ENCODE measurements at regions not wholly inside any gene's neighbourhood (a gene's known extent, or its start where the extent isn't known, plus 50 kb on each side); places are given as distances from the start of the nearest gene placed in this dataset.

DNA sequence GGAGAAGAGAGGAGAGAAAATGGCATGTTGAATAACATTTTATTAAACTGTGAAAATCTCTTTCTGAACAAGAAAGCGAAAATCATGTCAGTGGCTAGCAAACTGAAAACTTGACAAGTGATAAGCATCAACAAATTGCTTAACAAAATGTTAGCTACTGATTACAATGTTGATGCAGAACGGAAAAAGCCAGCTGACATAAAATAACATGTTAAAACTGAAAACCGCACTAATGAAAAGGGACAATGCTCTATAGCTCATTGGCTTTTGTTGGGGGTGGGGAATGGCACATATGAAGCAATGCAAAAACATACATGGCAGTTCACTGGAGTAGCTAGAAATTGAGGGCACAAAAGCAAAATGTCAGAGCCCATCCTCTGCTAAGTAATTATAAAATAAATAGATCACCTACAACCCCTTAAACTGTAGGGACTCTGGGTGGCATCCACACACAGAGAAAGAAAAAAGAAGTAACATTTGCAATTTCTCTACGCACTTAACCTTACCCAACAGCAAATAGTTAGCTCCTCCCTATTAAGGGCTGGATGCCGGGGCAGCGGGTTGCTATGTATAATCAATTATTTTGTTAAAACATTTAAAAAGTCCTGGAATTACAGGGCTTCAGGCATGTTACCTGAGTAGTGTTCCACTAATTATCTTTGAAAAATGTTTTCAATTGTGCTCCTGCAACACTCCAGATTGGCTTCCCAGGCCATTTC is 129.2 kb upstream of the USP15 start:
- H3K27me3 ChIP-seq (ENCODE audit: control insufficient read depth, insufficient read depth, low read length) = no peaks in the 10 kb centered on the region
- H4K20me1 ChIP-seq (ENCODE audit: control insufficient read depth, extremely low read depth, insufficient read depth, low read length) = no peaks in the 10 kb centered on the region
- H3K4me1 ChIP-seq (ENCODE audit: control insufficient read depth, extremely low read depth, insufficient read depth, low read length) = no peaks in the 10 kb centered on the region
- no peak overlapping the region for H3K4me2 ChIP-seq (ENCODE audit: extremely low read depth, insufficient read depth, low read length)
- TF ChIP-seq CTCF (conservative IDR thresholded peaks at IDR 0.05 in 1 of 2, IDR thresholded peaks at IDR 0.05 in 1 of 2; ENCODE audit: low read depth in 1 of 2, low read length in 2 of 2) = no peak
- no peak for TF ChIP-seq EZH2 (IDR thresholded peaks at IDR 0.05; ENCODE audit: low read length, missing control alignments)
- no peak for DNase-seq (ENCODE audit: low read depth in 2 of 2)
- H3K27ac ChIP-seq (ENCODE audit: insufficient read depth, low read length) = no peak overlapping the region
- H3K36me3 ChIP-seq (ENCODE audit: control insufficient read depth, insufficient read depth, low read length) = no peaks in the 10 kb centered on the region
- no peaks in the 10 kb centered on the region for H3K79me2 ChIP-seq (ENCODE audit: control insufficient read depth, insufficient read depth, low read length)
- no peak overlapping the region for H3K9ac ChIP-seq (ENCODE audit: insufficient read depth, low read length)
- no peak overlapping the region for H2AFZ ChIP-seq (ENCODE audit: low read length)
- H3K4me3 ChIP-seq (replicated peaks in 1 of 4; ENCODE audit: control extremely low read depth in 1 of 4, insufficient read depth in 1 of 4, low read depth in 3 of 4, low read length in 4 of 4) = no peak overlapping the region
- H3K9me3 ChIP-seq (ENCODE audit: control insufficient read depth, insufficient read depth, low read depth, low read length) = no peaks in the 10 kb centered on the region

DNA sequence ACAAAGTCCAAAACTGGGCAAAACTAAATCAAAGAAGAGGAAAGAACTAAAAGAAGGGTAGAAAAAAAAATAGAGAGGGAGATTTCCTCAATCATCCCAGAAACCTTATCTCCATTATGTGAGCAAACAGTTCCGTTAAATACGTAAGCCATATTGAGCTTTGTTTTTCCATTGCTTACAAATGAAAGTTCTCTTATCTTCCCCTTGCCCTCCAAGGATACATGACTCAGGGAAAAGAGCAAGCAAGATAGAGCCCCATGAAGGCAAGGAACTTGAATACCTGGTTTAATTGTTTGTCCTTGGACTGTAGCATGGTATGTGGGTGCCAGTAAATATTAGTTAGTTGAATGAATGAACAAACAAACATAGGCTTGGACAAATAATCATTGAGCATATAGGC is 126.8 kb upstream of the USP15 start:
- H2AFZ ChIP-seq (ENCODE audit: low read length) = no peak overlapping the region

GRCh38 chr12:62135553-62136200 is 124.5 kb upstream of the USP15 start:
- no peak overlapping the region for H3K27ac ChIP-seq (ENCODE audit: insufficient read depth, low read length)
- H2AFZ ChIP-seq (ENCODE audit: low read length) = no peak overlapping the region
- no peak overlapping the region for H3K9ac ChIP-seq (ENCODE audit: insufficient read depth, low read length)
- H3K79me2 ChIP-seq (ENCODE audit: control insufficient read depth, insufficient read depth, low read length) = no peaks in the 10 kb centered on the region
- H3K36me3 ChIP-seq (ENCODE audit: control insufficient read depth, insufficient read depth, low read length) = no peaks in the 10 kb centered on the region
- H3K9me3 ChIP-seq (ENCODE audit: control insufficient read depth, insufficient read depth, low read depth, low read length) = no peaks in the 10 kb centered on the region
- no peaks in the 10 kb centered on the region for H4K20me1 ChIP-seq (ENCODE audit: control insufficient read depth, extremely low read depth, insufficient read depth, low read length)
- no peak for TF ChIP-seq EZH2 (IDR thresholded peaks at IDR 0.05; ENCODE audit: low read length, missing control alignments)
- no peak for TF ChIP-seq CTCF (conservative IDR thresholded peaks at IDR 0.05 in 1 of 2, IDR thresholded peaks at IDR 0.05 in 1 of 2; ENCODE audit: low read depth in 1 of 2, low read length in 2 of 2)
- H3K4me1 ChIP-seq (ENCODE audit: control insufficient read depth, extremely low read depth, insufficient read depth, low read length) = no peaks in the 10 kb centered on the region
- H3K4me2 ChIP-seq (ENCODE audit: extremely low read depth, insufficient read depth, low read length) = no peak overlapping the region
- H3K4me3 ChIP-seq (replicated peaks in 1 of 4; ENCODE audit: control extremely low read depth in 1 of 4, insufficient read depth in 1 of 4, low read depth in 3 of 4, low read length in 4 of 4) = no peak overlapping the region
- no peak for DNase-seq (ENCODE audit: low read depth in 2 of 2)
- no peaks in the 10 kb centered on the region for H3K27me3 ChIP-seq (ENCODE audit: control insufficient read depth, insufficient read depth, low read length)

More for the DNA sequence above, 126.8 kb upstream of the USP15 start:
- no peaks in the 10 kb centered on the region for H3K27me3 ChIP-seq (ENCODE audit: control insufficient read depth, insufficient read depth, low read length)
- H4K20me1 ChIP-seq (ENCODE audit: control insufficient read depth, extremely low read depth, insufficient read depth, low read length) = no peaks in the 10 kb centered on the region
- H3K27ac ChIP-seq (ENCODE audit: insufficient read depth, low read length) = no peak overlapping the region
- H3K4me3 ChIP-seq (replicated peaks in 1 of 4; ENCODE audit: control extremely low read depth in 1 of 4, insufficient read depth in 1 of 4, low read depth in 3 of 4, low read length in 4 of 4) = no peak overlapping the region
- no peaks in the 10 kb centered on the region for H3K79me2 ChIP-seq (ENCODE audit: control insufficient read depth, insufficient read depth, low read length)
- no peaks in the 10 kb centered on the region for H3K9me3 ChIP-seq (ENCODE audit: control insufficient read depth, insufficient read depth, low read depth, low read length)
- no peaks in the 10 kb centered on the region for H3K36me3 ChIP-seq (ENCODE audit: control insufficient read depth, insufficient read depth, low read length)
- no peaks in the 10 kb centered on the region for H3K4me1 ChIP-seq (ENCODE audit: control insufficient read depth, extremely low read depth, insufficient read depth, low read length)
- DNase-seq (ENCODE audit: low read depth in 2 of 2) = no peak
- H3K9ac ChIP-seq (ENCODE audit: insufficient read depth, low read length) = no peak overlapping the region
- TF ChIP-seq EZH2 (IDR thresholded peaks at IDR 0.05; ENCODE audit: low read length, missing control alignments) = no peak
- no peak for TF ChIP-seq CTCF (conservative IDR thresholded peaks at IDR 0.05 in 1 of 2, IDR thresholded peaks at IDR 0.05 in 1 of 2; ENCODE audit: low read depth in 1 of 2, low read length in 2 of 2)
- no peak overlapping the region for H3K4me2 ChIP-seq (ENCODE audit: extremely low read depth, insufficient read depth, low read length)

All from fibroblast of lung (primary cell).